ENCODE measurements at regions not wholly inside any gene's neighbourhood (a gene's known extent, or its start where the extent isn't known, plus 50 kb on each side); places are given as distances from the start of the nearest gene placed in this dataset.

GRCh38 chr5:126182971-126183695 is 240.1 kb upstream of the GRAMD2B start:
- Histone ChIP-seq H3K36me3 (ENCODE audit: control insufficient read depth in 2 of 2, extremely low read depth in 1 of 2, insufficient read depth in 2 of 2, low read length in 2 of 2) (no peaks in the 10 kb centered on the region), H3K4me3 (replicated peaks in 1 of 3; ENCODE audit: insufficient read depth in 1 of 3, low read depth in 1 of 3, low read length in 3 of 3) (no peak overlapping the region), H4K20me1 (replicated peaks; ENCODE audit: control insufficient read depth, extremely low read depth, insufficient read depth, low read length) (no peaks in the 10 kb centered on the region), H3K4me2 (ENCODE audit: insufficient read depth, low read length) (no peak overlapping the region), H3K9me3 (replicated peaks; ENCODE audit: control insufficient read depth, insufficient read depth, low read length) (no peaks in the 10 kb centered on the region), H3K9me1 (replicated peaks; ENCODE audit: control insufficient read depth, extremely low read depth, insufficient read depth, low read length) (no peaks in the 10 kb centered on the region), H2AFZ (ENCODE audit: low read depth, low read length) (no peak overlapping the region), H3K9ac (replicated peaks; ENCODE audit: extremely low read depth, insufficient read depth, low read length) (no peak overlapping the region), H3K4me1 (ENCODE audit: control insufficient read depth, extremely low read depth, insufficient read depth, low read length) (no peaks in the 10 kb centered on the region), H3K27me3 (ENCODE audit: control insufficient read depth in 2 of 2, insufficient read depth in 2 of 2, low read length in 2 of 2) (no peaks in the 10 kb centered on the region), H3K79me2 (ENCODE audit: control insufficient read depth, insufficient read depth, low read length) (no peaks in the 10 kb centered on the region), H3K27ac (ENCODE audit: insufficient read depth, low read depth, low read length) (no peak overlapping the region)
- TF ChIP-seq CTCF (IDR thresholded peaks at IDR 0.05; ENCODE audit: extremely low read depth in 1 of 2, insufficient read depth in 1 of 2, low read depth in 1 of 2, low read length in 2 of 2) (no peak), FOS (IDR thresholded peaks at IDR 0.05; ENCODE audit: borderline replicate concordance, insufficient read depth, low read length) (no peak), JUN (IDR thresholded peaks at IDR 0.05; ENCODE audit: borderline replicate concordance, insufficient read depth, insufficient read length, low read depth) (no peak), POLR2AphosphoS5 (IDR thresholded peaks at IDR 0.05; ENCODE audit: insufficient read depth, low read depth, low read length) (no peak), MYC (IDR thresholded peaks at IDR 0.05; ENCODE audit: low read depth, low read length) (no peak), POLR2A (IDR thresholded peaks at IDR 0.05; ENCODE audit: low read depth, low read length) (no peak), GATA2 (IDR thresholded peaks at IDR 0.05; ENCODE audit: insufficient read depth, insufficient read length, low read depth, low read length) (no peak), MAX (IDR thresholded peaks at IDR 0.05; ENCODE audit: insufficient read depth, insufficient read length) (no peak), EZH2 (IDR thresholded peaks at IDR 0.05; ENCODE audit: borderline replicate concordance, low read depth, low read length, severe bottlenecking) (no peak)
- dilution Hi-C loops (cut with MboI; ENCODE audit: extremely low pct_ligation_motif_present, low sequenced_read_pairs), result no loop called here
- CTCF ChIA-PET, result interaction anchor here (1.0 kb wide), 1 partner anchor 27 kb away, joined by 3 read pairs; no protein-coding TSS in a partner anchor
- no TSS peak for BruUV-seq (replicated peaks)
- FAIRE-seq (no peak), DNase-seq (ENCODE audit: low read depth, low spot score) (no peak)
- POLR2A ChIA-PET, result no interaction called here
- intact Hi-C loops (cut with micrococcal nuclease), result no loop called here

Measured in endothelial cell of umbilical vein (primary cell).